H1 (cell line): ENCODE measurements at regions not wholly inside any gene's neighbourhood (a gene's known extent, or its start where the extent isn't known, plus 50 kb on each side); places are given as distances from the start of the nearest gene placed in this dataset.

ENCODE experiments used
- CTCF ChIA-PET: fragments of 300-600 bp; sonication (Branson Sonifier 250); formaldehyde crosslinking; loops from one replicate; lab custom pipeline; 2021; ENCODE audit not compliant: partially characterized antibody; lab: Charles Lee
- POLR2A ChIA-PET: fragments of 300-600 bp; sonication (Branson Sonifier 250); formaldehyde crosslinking; loops from one replicate; lab custom pipeline; 2021; ENCODE audit warnings: inconsistent platforms; ENCODE audit not compliant: partially characterized antibody; lab: Charles Lee
- DNase-seq, 2 experiments: peaks; one replicate each; pipeline versions ENCODE4 v3.0.0 to v3.0.0-alpha.2; 2010 to 2022; ENCODE audit warnings: low spot score in 2 of 2, low read depth in 1 of 2, mixed read lengths in 1 of 2
- FAIRE-seq: peaks from 2 replicates; lab custom pipeline; 2011; peaks lifted over from hg19 to GRCh38; lab: Jason Lieb, UNC
- H2AFZ ChIP-seq: 2 replicates; pipeline ENCODE4 v1.8.1; 2012; ENCODE audit warnings: low read length, inconsistent platforms
- H2AK5ac ChIP-seq: 2 replicates; pipeline ENCODE4 v1.6.1; 2013; ENCODE audit warnings: low read depth, low read length
- H2BK120ac ChIP-seq: replicated peaks from 2 replicates; pipeline ENCODE3; 2013; ENCODE audit warnings: low read depth, low read length, inconsistent platforms
- H2BK12ac ChIP-seq: 2 replicates; pipeline ENCODE4 v1.6.1; 2013; ENCODE audit warnings: low read depth, low read length
- H2BK15ac ChIP-seq: 2 replicates; pipeline ENCODE4 v1.6.1; 2013; ENCODE audit warnings: low read length
- H2BK20ac ChIP-seq: 2 replicates; pipeline ENCODE4 v1.6.1; 2013; ENCODE audit warnings: low read length
- H2BK5ac ChIP-seq: 2 replicates; pipeline ENCODE4 v1.6.1; 2013; ENCODE audit warnings: low read depth, low read length
- H3K14ac ChIP-seq: 2 replicates; pipeline ENCODE4 v1.6.1; 2013; ENCODE audit warnings: inconsistent platforms; ENCODE audit not compliant: insufficient read length
- H3K18ac ChIP-seq: 2 replicates; pipeline ENCODE4 v1.6.1; 2013; ENCODE audit warnings: low read length; ENCODE audit errors: extremely low read depth
- H3K23ac ChIP-seq: 2 replicates; pipeline ENCODE4 v1.6.1; 2013; ENCODE audit warnings: inconsistent platforms; ENCODE audit not compliant: insufficient read length
- H3K23me2 ChIP-seq: 2 replicates; pipeline ENCODE4 v1.6.1; 2013; ENCODE audit warnings: low read depth, low read length
- H3K27ac ChIP-seq: 2 replicates; pipeline ENCODE4 v1.6.1; 2011; ENCODE audit warnings: low read depth, low read length, inconsistent platforms
- H3K27me3 ChIP-seq, 4 experiments: replicated peaks in 1 of 4; 1 replicate in 1 of 4; 2 replicates in 3 of 4; pipeline versions ENCODE4 v1.6.1 to v1.8.1; 2011 to 2013; ENCODE audit warnings: low read length in 3 of 4, mild to moderate bottlenecking in 3 of 4, inconsistent platforms in 2 of 4, mixed read lengths in 2 of 4, moderate library complexity in 1 of 4; ENCODE audit not compliant: control insufficient read depth in 3 of 4, insufficient read depth in 3 of 4; ENCODE audit errors: extremely low read depth in 1 of 4
- H3K36me3 ChIP-seq, 4 experiments: 2 replicates each; pipeline versions ENCODE4 v1.6.1 to v1.8.1; 2011 to 2013; ENCODE audit warnings: mild to moderate bottlenecking in 4 of 4, low read length in 3 of 4, moderate library complexity in 2 of 4, control low read depth in 1 of 4, inconsistent platforms in 1 of 4; ENCODE audit not compliant: insufficient read depth in 4 of 4, control insufficient read depth in 2 of 4
- H3K4ac ChIP-seq: replicated peaks from 2 replicates; pipeline ENCODE3; 2013; ENCODE audit warnings: low read length, low read depth, mixed read lengths, inconsistent platforms; ENCODE audit not compliant: insufficient read length
- H3K4me1 ChIP-seq, 4 experiments: replicated peaks in 1 of 4; 1 replicate in 1 of 4; 2 replicates in 3 of 4; pipeline versions ENCODE4 v1.6.1 to v1.8.1; 2011 to 2013; ENCODE audit warnings: low read length in 3 of 4, inconsistent platforms in 2 of 4, mixed read lengths in 1 of 4; ENCODE audit not compliant: insufficient read depth in 4 of 4, control insufficient read depth in 3 of 4
- H3K4me2 ChIP-seq, 2 experiments: 2 replicates each; pipeline versions ENCODE4 v1.6.1 to v1.8.1; 2011 to 2013; ENCODE audit warnings: low read depth in 2 of 2, low read length in 2 of 2, control low read depth in 1 of 2, inconsistent platforms in 1 of 2, mild to moderate bottlenecking in 1 of 2; ENCODE audit not compliant: insufficient read depth in 1 of 2
- H3K4me3 ChIP-seq, 4 experiments: fragments of 200-600, 300-600 bp in 1 of 4; sonication (generic), shearing (Covaris generic), sonication (Bioruptor Twin) in 1 of 4; 2 replicates each; pipeline versions ENCODE4 v1.5.1 to v1.8.1; 2011 to 2016; ENCODE audit warnings: low read length in 4 of 4, low read depth in 3 of 4, control low read depth in 2 of 4, inconsistent platforms in 2 of 4, mild to moderate bottlenecking in 2 of 4, mixed read lengths in 1 of 4, moderate library complexity in 1 of 4; ENCODE audit not compliant: insufficient read depth in 2 of 4; ENCODE audit errors: extremely low read depth in 1 of 4
- H3K56ac ChIP-seq: replicated peaks from 2 replicates; pipeline ENCODE3; 2013; ENCODE audit warnings: low read depth, mild to moderate bottlenecking, mixed read lengths, low read length, inconsistent platforms; ENCODE audit not compliant: insufficient read length
- H3K79me1 ChIP-seq: 2 replicates; pipeline ENCODE4 v1.6.1; 2013; ENCODE audit warnings: low read depth, low read length, control low read depth
- H3K79me2 ChIP-seq, 2 experiments: 2 replicates each; pipeline versions ENCODE4 v1.6.1 to v1.8.1; 2012 to 2013; ENCODE audit warnings: low read length in 2 of 2, mild to moderate bottlenecking in 2 of 2, inconsistent platforms in 1 of 2; ENCODE audit not compliant: insufficient read depth in 2 of 2, control insufficient read depth in 1 of 2
- H3K9ac ChIP-seq, 4 experiments: replicated peaks in 1 of 4; 1 replicate in 1 of 4; 2 replicates in 3 of 4; pipeline versions ENCODE4 v1.6.1 to v1.8.1; 2011 to 2013; ENCODE audit warnings: low read depth in 3 of 4, low read length in 3 of 4, control low read depth in 2 of 4, mild to moderate bottlenecking in 2 of 4, moderate library complexity in 2 of 4, inconsistent platforms in 1 of 4; ENCODE audit errors: extremely low read depth in 1 of 4
- H3K9me3 ChIP-seq, 2 experiments: 2 replicates each; pipeline versions ENCODE4 v1.6.1 to v1.8.1; 2012 to 2013; ENCODE audit warnings: mild to moderate bottlenecking in 2 of 2, moderate library complexity in 2 of 2, control low read depth in 1 of 2, inconsistent platforms in 1 of 2, low read depth in 1 of 2, low read length in 1 of 2, mixed read lengths in 1 of 2; ENCODE audit not compliant: insufficient read depth in 2 of 2
- H4K20me1 ChIP-seq, 2 experiments: replicated peaks in 1 of 2; 2 replicates each; pipeline versions ENCODE3 to v1.8.1; 2011 to 2013; ENCODE audit warnings: inconsistent platforms in 2 of 2, low read length in 2 of 2, mild to moderate bottlenecking in 1 of 2; ENCODE audit not compliant: insufficient read depth in 2 of 2, control insufficient read depth in 1 of 2
- H4K5ac ChIP-seq: 2 replicates; pipeline ENCODE4 v1.6.1; 2013; ENCODE audit warnings: low read length, low read depth, mixed read lengths, inconsistent platforms; ENCODE audit not compliant: insufficient read length
- H4K8ac ChIP-seq: 2 replicates; pipeline ENCODE4 v1.8.0; 2013; ENCODE audit warnings: mild to moderate bottlenecking, moderate library complexity, low read length, inconsistent platforms; ENCODE audit not compliant: insufficient read depth; ENCODE audit errors: extremely low read depth
- H4K91ac ChIP-seq: replicated peaks from 2 replicates; pipeline ENCODE3; 2013; ENCODE audit warnings: low read length, mixed read lengths, inconsistent platforms; ENCODE audit not compliant: insufficient read length
- CBX8 ChIP-seq: fragments of 300-800, 300-1000 bp; sonication (generic); IDR thresholded peaks from 2 replicates; pipeline ENCODE4 v1.7.1; 2016; ENCODE audit warnings: low read depth, low read length, borderline replicate concordance
- CREB1 ChIP-seq: IDR thresholded peaks from 2 replicates; pipeline ENCODE4 v1.6.1; 2012; ENCODE audit warnings: inconsistent platforms
- EP300 ChIP-seq, 2 experiments: IDR thresholded peaks; 1 replicate in 1 of 2; 2 replicates in 1 of 2; pipeline ENCODE4 v1.6.1; 2011 to 2012; ENCODE audit warnings: low read depth in 2 of 2, low read length in 2 of 2, mild to moderate bottlenecking in 2 of 2, borderline replicate concordance in 1 of 2, inconsistent platforms in 1 of 2, moderate library complexity in 1 of 2
- EZH2 ChIP-seq: fragments of 200-600 bp; sonication (generic); IDR thresholded peaks from 2 replicates; pipeline ENCODE4 v1.7.1; 2012; ENCODE audit warnings: low read depth, mild to moderate bottlenecking, moderate library complexity, low read length, inconsistent platforms; ENCODE audit not compliant: severe bottlenecking
- GTF2F1 ChIP-seq: IDR thresholded peaks from 2 replicates; pipeline ENCODE4 v1.6.1; 2012; ENCODE audit warnings: low read depth, low read length, improper control_type of control experiment, borderline replicate concordance
- JUN ChIP-seq: IDR thresholded peaks from 2 replicates; pipeline ENCODE4 v1.6.1; 2011; ENCODE audit warnings: low read depth, mild to moderate bottlenecking, improper control_type of control experiment, low read length
- JUND ChIP-seq: IDR thresholded peaks from 2 replicates; pipeline ENCODE4 v1.6.1; 2011; ENCODE audit warnings: mild to moderate bottlenecking, improper control_type of control experiment, low read length
- NRF1 ChIP-seq: IDR thresholded peaks from 2 replicates; pipeline ENCODE4 v1.6.1; 2011; ENCODE audit warnings: mild to moderate bottlenecking, low read depth, low read length, improper control_type of control experiment
- POU5F1 ChIP-seq: IDR thresholded peaks from 2 replicates; pipeline ENCODE4 v1.6.1; 2011; ENCODE audit warnings: low read depth, mild to moderate bottlenecking, low read length, moderate library complexity
- RXRA ChIP-seq: IDR thresholded peaks from 2 replicates; pipeline ENCODE4 v1.6.1; 2011; ENCODE audit warnings: low read depth, mild to moderate bottlenecking, low read length, moderate library complexity; ENCODE audit not compliant: insufficient read depth
- SIRT6 ChIP-seq: IDR thresholded peaks from one replicate; pipeline ENCODE4 v1.7.1; 2012; ENCODE audit warnings: low read length, inconsistent platforms
- TAF1 ChIP-seq: IDR thresholded peaks from 2 replicates; pipeline ENCODE4 v1.6.1; 2011; ENCODE audit warnings: mild to moderate bottlenecking, low read depth, low read length
- YY1 ChIP-seq: IDR thresholded peaks from 2 replicates; pipeline ENCODE4 v1.6.1; 2011; ENCODE audit warnings: low read depth, mild to moderate bottlenecking, low read length
- WGBS, 2 experiments: shearing (Covaris generic) in 1 of 2; methylation state at CpG; one replicate each; pipeline versions ENCODE4 v1.1.6 to v1.1.7; 2013 to 2015; ENCODE audit warnings: low lambda C conversion rate in 2 of 2, mixed read lengths in 2 of 2, inconsistent platforms in 1 of 2, low coverage in 1 of 2, missing lambda C conversion rate in 1 of 2; ENCODE audit not compliant: insufficient replicate concordance in 2 of 2, insufficient coverage in 1 of 2, insufficient read length in 1 of 2; ENCODE audit errors: extremely low coverage in 1 of 2, missing lambda C conversion rate in 1 of 2; 5-methylcytosine and 5-hydroxymethylcytosine counted together
- TF ChIP-seq, protein P1 (sequence below): IDR thresholded peaks from 2 replicates; pipeline ENCODE4 v1.6.1; 2011; ENCODE audit warnings: low read length, improper control_type of control experiment

DNA sequence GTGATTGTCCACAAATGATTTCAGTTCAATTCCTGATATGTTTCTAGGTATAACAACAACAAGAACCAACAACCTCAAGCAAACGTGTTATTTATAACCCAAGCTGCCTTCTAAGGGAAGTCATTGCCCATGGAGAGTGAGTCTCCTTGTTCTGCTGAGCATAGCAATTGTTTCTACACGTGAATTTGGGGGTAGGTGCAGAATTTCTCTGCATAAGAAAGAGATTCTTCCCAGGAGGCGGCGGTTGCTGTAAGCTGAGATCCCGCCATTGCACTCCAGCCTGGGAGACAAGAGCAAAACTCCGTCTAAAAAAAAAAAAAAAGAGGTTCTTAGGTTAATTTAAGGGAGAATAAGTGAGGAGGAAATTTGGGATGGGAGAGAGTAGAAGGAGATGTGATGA, 226.5 kb upstream of the PELI2 start:
- Histone ChIP-seq H3K36me3 (no peaks in the 10 kb centered on the region), H3K4me1 (peaks cover 0 to 9% (median 3%) of the 10 kb centered on the region in 4 experiments; a peak in 2 of 7 replicates), H2AFZ (no peak overlapping the region), H4K91ac (no peak overlapping the region), H4K5ac (no peak overlapping the region), H3K4ac (no peak overlapping the region), H2BK120ac (no peak overlapping the region), H4K20me1 (no peaks in the 10 kb centered on the region), H3K9ac (no peak overlapping the region), H3K9me3 (no peaks in the 10 kb centered on the region), H3K79me1 (no peaks in the 10 kb centered on the region), H3K4me3 (peak overlapping the region in 1 of 4 experiments; percentile 11; a peak in 1 of 8 replicates), H2BK12ac (no peak overlapping the region), H2BK20ac (no peak overlapping the region), H3K23me2 (no peaks in the 10 kb centered on the region), H3K56ac (no peak overlapping the region), H3K14ac (no peak overlapping the region), H3K23ac (no peak overlapping the region), H3K18ac (0 out of 2 replicates have a peak overlapping the region, but pooled peaks have one; percentile 22), H2AK5ac (no peak overlapping the region), H4K8ac (no peak overlapping the region), H3K27me3 (no peaks in the 10 kb centered on the region), H2BK5ac (no peak overlapping the region), H3K27ac (no peak overlapping the region), H3K79me2 (no peaks in the 10 kb centered on the region), H2BK15ac (no peak overlapping the region), H3K4me2 (peak overlapping the region; percentile 13 to 52; a peak in 2 of 4 replicates)
- 6% methylated on average over 6 of the region's 6 CpGs; no CpG with 5 or more reads in 1 of the 2 experiments for WGBS, 2 experiments
- FAIRE-seq, result no peak
- POLR2A ChIA-PET, result interaction anchor here (0.6 kb wide), 1 partner anchor 533 kb away, joined by 3 read pairs; no protein-coding TSS in a partner anchor
- CTCF ChIA-PET, result interaction anchor here (1.7 kb wide), 1 partner anchor 16 kb away, joined by 6 read pairs; no protein-coding TSS in a partner anchor
- DNase-seq, result peak in 1 of 2 experiments; percentile 9
- peak; percentile 63; the same call in 1 of the 2 replicates for TF ChIP-seq POU5F1
- no peak for TF ChIP-seq EP300 (IDR thresholded peaks at IDR 0.05; ENCODE audit: borderline replicate concordance in 1 of 2, low read depth in 2 of 2, low read length in 2 of 2)
- TF ChIP-seq NRF1, result no peak
- no peak for TF ChIP-seq TAF1
- TF ChIP-seq, protein P1, sequence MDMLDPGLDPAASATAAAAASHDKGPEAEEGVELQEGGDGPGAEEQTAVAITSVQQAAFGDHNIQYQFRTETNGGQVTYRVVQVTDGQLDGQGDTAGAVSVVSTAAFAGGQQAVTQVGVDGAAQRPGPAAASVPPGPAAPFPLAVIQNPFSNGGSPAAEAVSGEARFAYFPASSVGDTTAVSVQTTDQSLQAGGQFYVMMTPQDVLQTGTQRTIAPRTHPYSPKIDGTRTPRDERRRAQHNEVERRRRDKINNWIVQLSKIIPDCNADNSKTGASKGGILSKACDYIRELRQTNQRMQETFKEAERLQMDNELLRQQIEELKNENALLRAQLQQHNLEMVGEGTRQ, result no peak
- TF ChIP-seq JUN, result no peak
- no peak for TF ChIP-seq CREB1
- no peak for TF ChIP-seq RXRA
- TF ChIP-seq YY1, result peak; percentile 71; the same call in 1 of the 2 replicates
- no peak for TF ChIP-seq JUND
- no peak for TF ChIP-seq EZH2
- no peak for TF ChIP-seq GTF2F1
- TF ChIP-seq CBX8, result no peak
- TF ChIP-seq SIRT6, result no peak
